CD4-positive, alpha-beta T cell treated with Interleukin-1 beta for 1 hour (primary cell): ENCODE measurements at regions not wholly inside any gene's neighbourhood (a gene's known extent, or its start where the extent isn't known, plus 50 kb on each side); places are given as distances from the start of the nearest gene placed in this dataset.

ENCODE experiments used
- DNase-seq, 2 donors: peaks; one replicate each; pipeline ENCODE4 v3.0.0-alpha.2; 2020 to 2022

- no peak for DNase-seq
Observed at GRCh38 chr14:62303437-62303836, 541.2 kb downstream of the SNAPC1 start.

GRCh38 chr14:62304257-62304656 lies 542.0 kb downstream of the SNAPC1 start:
- no peak for DNase-seq

DNA sequence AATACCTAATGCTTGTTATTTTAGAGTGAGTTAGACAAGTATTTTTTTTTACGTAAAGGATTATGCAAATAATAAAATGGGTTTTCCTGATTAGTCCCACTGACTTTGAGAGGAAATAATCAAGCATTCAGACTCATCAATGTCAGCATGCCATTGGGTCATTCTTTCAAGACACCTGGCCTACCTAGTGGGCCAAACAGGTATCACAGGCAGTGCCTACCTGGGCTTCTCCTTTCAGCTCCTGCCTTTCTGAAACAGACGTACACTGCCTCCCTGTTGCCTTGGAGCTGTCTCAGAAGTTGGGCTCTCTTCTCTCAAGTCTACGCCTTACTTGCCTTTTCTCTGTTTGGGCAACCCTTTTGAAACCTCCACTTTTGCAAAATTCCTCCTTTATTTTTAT lies 545.6 kb downstream of the SNAPC1 start:
- DNase-seq, result no peak

GRCh38 chr14:62308316-62308715 lies 546.1 kb downstream of the SNAPC1 start:
- no peak for DNase-seq

- no peak for DNase-seq
Observed at GRCh38 chr14:62308891-62309290, 546.7 kb downstream of the SNAPC1 start.

- no peak for DNase-seq
Observed at GRCh38 chr14:62313212-62313611, 551.0 kb downstream of the SNAPC1 start.

DNA sequence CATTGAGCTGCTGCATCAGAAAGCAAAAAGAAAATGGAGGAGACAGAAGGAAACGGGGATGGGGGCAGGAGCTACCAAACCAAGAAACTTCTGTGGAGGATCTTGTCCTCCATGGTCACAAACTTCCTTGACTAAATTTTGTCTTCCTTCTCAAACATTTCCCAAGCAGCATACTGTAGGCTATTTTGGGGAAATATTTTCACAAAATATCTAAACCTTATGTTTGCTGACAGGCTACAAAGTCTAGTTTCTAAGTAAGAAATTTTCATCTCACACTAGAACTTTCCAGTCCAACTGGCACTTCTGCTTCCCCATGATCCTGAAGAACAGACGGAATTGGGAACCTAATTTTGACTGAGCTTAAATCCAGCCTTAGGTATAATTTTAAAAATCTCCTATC lies 552.0 kb downstream of the SNAPC1 start:
- no peak for DNase-seq

GRCh38 chr14:62314871-62315270 lies 552.7 kb downstream of the SNAPC1 start:
- DNase-seq, result no peak

DNA sequence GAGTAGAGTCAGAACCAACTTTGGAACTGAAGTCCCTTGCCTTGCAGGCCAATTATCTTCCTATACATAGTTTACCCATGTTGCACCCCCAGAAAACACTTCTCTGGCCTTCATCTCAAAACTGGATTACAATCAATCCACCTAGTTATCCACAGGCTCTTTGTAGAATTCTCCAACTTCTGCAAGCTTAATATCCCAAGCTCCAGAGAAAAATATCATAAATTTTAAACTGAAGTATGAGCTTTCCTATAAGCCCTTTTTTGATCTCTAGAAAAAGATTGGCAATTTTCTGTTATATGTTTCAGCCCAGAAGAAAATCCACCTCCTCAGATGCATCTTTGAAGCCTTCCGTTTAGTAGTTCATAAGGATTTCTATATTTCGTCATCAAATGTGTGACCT lies 553.4 kb downstream of the SNAPC1 start:
- DNase-seq, result no peak

GRCh38 chr14:62322216-62322615 lies 560.0 kb downstream of the SNAPC1 start:
- no peak for DNase-seq

DNA sequence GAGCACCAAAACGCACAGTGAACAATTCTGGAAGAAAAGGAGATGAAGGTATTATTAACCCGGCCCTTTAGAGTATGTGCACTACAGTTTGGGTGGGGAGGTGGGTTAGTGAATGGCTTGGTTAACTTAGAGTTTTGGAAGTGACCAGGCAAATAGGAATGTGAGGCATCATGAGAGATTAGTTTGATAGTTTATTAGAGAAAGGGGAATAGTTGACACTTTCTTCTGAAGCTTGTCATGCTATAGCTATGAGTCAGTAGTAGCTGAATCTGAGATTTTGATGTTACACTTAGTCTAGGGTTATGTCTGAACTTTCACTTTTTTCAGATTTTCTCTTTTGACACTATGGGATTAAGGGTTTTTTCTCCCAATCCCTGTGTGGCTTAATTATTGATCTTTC lies 567.2 kb downstream of the SNAPC1 start:
- no peak for DNase-seq

DNA sequence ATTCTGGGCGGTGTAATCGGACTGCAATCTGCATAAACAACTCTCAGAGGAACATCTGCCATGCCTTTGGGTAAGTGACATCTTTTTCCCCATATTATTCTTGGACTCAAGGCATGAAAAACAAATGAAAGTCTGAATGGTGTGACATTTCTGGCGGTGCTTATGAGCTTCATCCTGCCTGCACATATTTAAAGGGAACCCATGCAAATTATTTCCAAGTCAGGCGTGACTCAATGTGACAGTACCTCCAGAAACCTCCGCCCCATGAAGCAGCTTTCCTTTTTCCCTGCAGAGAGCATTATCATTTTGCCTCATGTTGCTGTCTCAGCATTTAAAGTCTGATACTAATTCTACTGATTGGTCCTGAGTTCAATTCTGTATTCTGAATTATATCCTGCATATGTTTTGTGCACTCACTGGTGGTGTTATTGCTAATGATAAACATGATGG lies 585.4 kb downstream of the SNAPC1 start:
- DNase-seq, result no peak

DNA sequence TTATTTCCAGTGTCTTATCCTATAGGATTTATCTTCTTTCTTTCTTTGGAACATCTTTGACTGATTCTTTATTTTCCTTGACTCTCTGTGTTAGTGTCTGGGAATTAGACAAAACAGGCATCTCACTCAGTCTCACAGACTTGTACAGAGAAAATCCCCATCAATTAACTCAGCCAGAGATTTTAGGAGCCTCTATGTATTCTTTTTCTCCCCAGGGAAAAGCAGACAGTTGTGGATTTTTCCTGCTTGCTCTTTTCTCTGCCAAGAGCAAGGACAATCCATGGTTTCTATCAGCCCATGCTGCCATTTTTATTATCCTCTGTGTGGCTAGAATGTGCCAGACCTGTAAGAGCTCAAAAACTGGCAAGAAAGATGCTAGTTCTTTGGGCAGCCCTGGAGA lies 595.1 kb downstream of the SNAPC1 start:
- DNase-seq, result no peak

- no peak for DNase-seq
Observed at GRCh38 chr14:62364161-62364560, 601.9 kb downstream of the SNAPC1 start.

GRCh38 chr14:62364800-62365280 lies 602.6 kb downstream of the SNAPC1 start:
- DNase-seq, result no peak

DNA sequence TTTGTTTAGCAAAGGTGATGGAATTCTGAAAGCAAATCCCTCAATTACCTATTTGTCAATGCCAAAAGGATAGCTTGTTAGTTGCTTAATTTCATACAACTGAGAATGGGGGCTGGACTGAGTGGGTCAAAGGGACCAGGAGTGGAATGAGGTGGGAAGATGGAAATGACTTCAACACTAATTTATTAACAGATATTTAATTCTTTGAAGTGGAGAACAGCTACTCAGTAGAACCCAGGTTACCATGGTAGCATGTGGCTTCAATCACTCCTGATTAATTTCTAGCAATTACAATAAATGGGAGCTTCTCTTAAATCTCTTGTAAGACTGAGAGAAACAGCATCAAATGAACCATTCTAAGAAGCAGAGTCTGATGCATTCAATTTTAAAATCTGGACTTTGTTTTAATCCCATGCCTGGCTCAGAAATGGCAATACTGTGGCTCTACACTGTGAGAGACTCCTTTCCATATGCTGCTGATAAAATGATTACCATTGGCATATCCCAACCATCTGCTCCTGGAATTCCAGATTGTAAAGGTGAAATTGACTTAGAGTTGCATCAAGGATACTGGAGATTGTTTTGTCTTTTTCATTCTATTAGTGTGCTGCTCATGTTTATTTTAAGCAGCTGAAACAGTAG lies 607.8 kb downstream of the SNAPC1 start:
- no peak for DNase-seq

- no peak for DNase-seq
Observed at GRCh38 chr14:62373944-62374343, 611.7 kb downstream of the SNAPC1 start.

- DNase-seq, result no peak
Observed at GRCh38 chr14:62378057-62378456, 615.8 kb downstream of the SNAPC1 start.

GRCh38 chr14:62381311-62382070 lies 619.3 kb downstream of the SNAPC1 start:
- DNase-seq, result no peak

DNA sequence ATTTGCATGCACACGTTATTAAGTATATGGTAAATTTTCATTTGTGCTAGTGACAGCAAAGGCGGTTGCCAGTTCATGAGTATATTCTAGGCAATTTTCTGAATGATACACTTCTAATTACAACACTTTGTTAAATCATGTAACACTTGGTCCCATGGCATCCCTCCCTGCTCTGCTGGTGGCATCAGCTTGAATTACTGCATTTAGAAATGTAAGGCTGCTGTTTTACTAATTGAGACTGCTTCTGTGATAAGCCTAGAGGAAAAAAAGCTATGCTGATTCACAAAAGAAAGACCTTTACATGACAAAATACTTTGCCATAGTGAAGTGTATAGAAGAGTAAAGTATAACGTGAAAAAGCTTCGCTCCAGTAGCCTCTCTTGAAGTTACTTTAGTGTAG lies 636.1 kb downstream of the KCNH5 start:
- no peak for DNase-seq

- DNase-seq, result no peak
Observed at GRCh38 chr14:62409626-62410300, 635.5 kb downstream of the KCNH5 start.

DNA sequence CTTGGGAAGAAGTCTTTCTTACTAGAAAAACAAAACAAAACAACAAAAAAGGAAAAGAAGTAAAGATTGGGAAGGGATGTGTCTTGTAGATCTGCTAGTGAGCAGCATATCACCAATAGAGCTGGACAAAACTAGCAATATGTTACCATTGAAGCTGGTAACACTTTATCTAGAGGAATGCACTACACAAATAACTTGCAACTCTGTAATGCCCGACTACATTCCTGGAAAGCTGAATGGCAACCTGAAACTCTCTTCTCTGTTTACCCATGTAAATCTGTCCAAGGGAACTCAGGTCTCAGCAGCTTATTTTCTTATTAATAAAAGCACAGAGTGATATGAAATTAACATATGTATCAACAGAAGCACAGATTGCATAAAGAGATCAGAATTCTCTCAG lies 624.4 kb downstream of the KCNH5 start:
- DNase-seq, result no peak

DNA sequence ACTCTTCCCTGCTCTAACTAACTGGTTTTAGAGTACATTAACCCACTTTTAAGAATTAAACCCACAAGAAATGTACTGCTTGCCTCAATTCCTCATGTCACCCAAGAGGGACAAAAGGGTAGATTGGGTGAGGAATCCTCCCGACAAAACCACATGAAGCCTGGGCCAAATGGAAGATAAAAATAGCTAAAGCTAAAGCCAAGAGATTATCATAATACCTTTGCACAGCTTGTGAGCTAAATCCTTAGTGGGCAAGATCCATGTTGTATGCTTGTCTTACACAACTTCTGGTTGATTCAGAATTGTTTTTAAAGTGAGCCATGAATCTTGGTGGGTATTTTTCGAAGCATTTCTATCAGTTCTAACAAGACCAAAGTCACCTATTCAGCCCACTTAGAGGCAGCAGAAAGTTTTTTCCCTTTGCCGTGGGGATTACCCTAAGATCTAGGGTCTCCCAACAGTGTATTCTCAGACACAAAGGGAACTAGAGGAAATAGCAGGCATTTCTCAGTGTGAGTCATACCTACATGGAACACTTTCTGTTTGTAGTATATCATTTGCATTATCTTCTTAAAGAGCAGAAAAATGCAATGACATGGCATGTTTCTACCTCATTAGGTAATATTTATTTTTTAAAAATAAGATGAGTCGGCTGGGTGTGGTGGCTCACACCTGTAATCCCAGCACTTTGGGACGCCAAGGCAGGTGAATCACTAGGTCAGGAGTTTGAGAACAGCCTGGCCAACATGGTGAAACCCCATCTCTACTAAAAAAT lies 616.6 kb downstream of the KCNH5 start:
- no peak for DNase-seq
